HepG2 (cell line): ENCODE measurements at regions not wholly inside any gene's neighbourhood (a gene's known extent, or its start where the extent isn't known, plus 50 kb on each side); places are given as distances from the start of the nearest gene placed in this dataset.

ENCODE experiments used
- ATAC-seq: fragments of 200-7000 bp; cut with Tn5 transposase; 3 replicates; pipeline ENCODE4 v1.9.1; 2020; ENCODE audit warnings: mild to moderate bottlenecking, moderate library complexity
- BruUV-seq: library from RNA; stranded (reverse); fragments of 400-500 nt; replicated peaks from 2 replicates; lab custom pipeline; 2021; lab: Mats Ljungman, UMichigan
- CTCF ChIA-PET: fragments of 300-600 bp; formaldehyde crosslinking; extraction: SDS; loops from one replicate; lab custom pipeline; 2021; ENCODE audit warnings: low total read pairs, inconsistent platforms, low intra/inter-chr PET ratio; lab: Yijun Ruan, JAX
- POLR2A ChIA-PET: fragments of 350-600 bp; sonication (Branson Sonifier 250); formaldehyde crosslinking; loops from one replicate; lab custom pipeline; 2020; ENCODE audit warnings: antibody characterized with exemption, inconsistent platforms; lab: Yijun Ruan, JAX
- DNase-seq: peaks from one replicate; pipeline ENCODE4 v3.0.0-alpha.2; 2015; ENCODE audit warnings: low spot score
- FAIRE-seq: peaks from 3 replicates; lab custom pipeline; 2011; peaks lifted over from hg19 to GRCh38; lab: Jason Lieb, UNC
- H2AFZ ChIP-seq: one replicate; pipeline ENCODE4 v1.6.1; 2011; ENCODE audit warnings: low read length, inconsistent platforms
- H3K27ac ChIP-seq: fragments of 300-600 bp; 3 replicates; pipeline ENCODE4 v1.8.0; 2011; ENCODE audit warnings: mixed run types, mild to moderate bottlenecking, mixed read lengths, low read length, inconsistent platforms; ENCODE audit not compliant: insufficient read depth; ENCODE audit errors: extremely low read length
- H3K27me3 ChIP-seq, 2 experiments: fragments of 200-600 bp in 1 of 2; 2 replicates in 1 of 2; 3 replicates in 1 of 2; pipeline versions ENCODE4 v1.6.0 to v1.8.0; 2011; ENCODE audit warnings: low read length in 2 of 2, mild to moderate bottlenecking in 2 of 2, moderate library complexity in 2 of 2, inconsistent platforms in 1 of 2; ENCODE audit not compliant: insufficient read depth in 2 of 2, control insufficient read depth in 1 of 2
- H3K36me3 ChIP-seq, 2 experiments: fragments of 200-600 bp in 1 of 2; replicated peaks in 1 of 2; 2 replicates in 1 of 2; 3 replicates in 1 of 2; pipeline versions ENCODE4 v1.5.1 to v1.8.0; 2011; ENCODE audit warnings: low read length in 2 of 2, inconsistent platforms in 1 of 2; ENCODE audit not compliant: insufficient read depth in 2 of 2, control insufficient read depth in 1 of 2
- H3K4me1 ChIP-seq: 2 replicates; pipeline ENCODE4 v1.5.1; 2012; ENCODE audit warnings: low read length, inconsistent platforms; ENCODE audit not compliant: insufficient read depth
- H3K4me2 ChIP-seq: 2 replicates; pipeline ENCODE4 v1.6.0; 2011; ENCODE audit warnings: low read depth, low read length, inconsistent platforms
- H3K4me3 ChIP-seq, 3 experiments: fragments of 200-600 bp in 1 of 3; sonication (generic), shearing (Covaris generic) in 1 of 3; replicated peaks in 1 of 3; 2 replicates each; pipeline ENCODE4 v1.5.1; 2011 to 2016; ENCODE audit warnings: low read length in 3 of 3, inconsistent platforms in 2 of 3, low read depth in 2 of 3, mild to moderate bottlenecking in 2 of 3, control low read depth in 1 of 3, mixed read lengths in 1 of 3; ENCODE audit not compliant: insufficient read depth in 1 of 3
- H3K79me2 ChIP-seq: one replicate; pipeline ENCODE4 v1.6.1; 2011; ENCODE audit warnings: low read length, inconsistent platforms; ENCODE audit not compliant: insufficient read depth
- H3K9ac ChIP-seq: 2 replicates; pipeline ENCODE4 v1.6.0; 2011; ENCODE audit warnings: mild to moderate bottlenecking, low read depth, low read length, inconsistent platforms; ENCODE audit not compliant: insufficient read depth
- H3K9me3 ChIP-seq: 2 replicates; pipeline ENCODE4 v1.5.1; 2012; ENCODE audit warnings: mild to moderate bottlenecking, low read length
- H4K20me1 ChIP-seq: 2 replicates; pipeline ENCODE4 v1.6.0; 2011; ENCODE audit warnings: inconsistent platforms, mild to moderate bottlenecking, low read length, moderate library complexity; ENCODE audit not compliant: insufficient read depth
- ELK4 ChIP-seq: sonication (generic); formaldehyde crosslinking; IDR thresholded peaks from 2 replicates; pipeline ENCODE4 v1.9.0; 2021; ENCODE audit warnings: missing genetic modification reagents, borderline replicate concordance
- GPBP1L1 ChIP-seq: sonication (generic); formaldehyde crosslinking; IDR thresholded peaks from 2 replicates; pipeline ENCODE4 v1.5.0; 2020; ENCODE audit warnings: mild to moderate bottlenecking, missing genetic modification reagents
- HOXA5 ChIP-seq: sonication (generic); formaldehyde crosslinking; IDR thresholded peaks from 2 replicates; pipeline ENCODE4 v1.4.0; 2020; ENCODE audit warnings: missing genetic modification reagents
- HOXA9 ChIP-seq: sonication (generic); formaldehyde crosslinking; IDR thresholded peaks from 2 replicates; pipeline ENCODE4 v1.8.1; 2022; ENCODE audit warnings: missing genetic modification reagents, mild to moderate bottlenecking, moderate library complexity, borderline replicate concordance
- KMT2B ChIP-seq: IDR thresholded peaks from 2 replicates; pipeline ENCODE4 v1.6.1; 2016; ENCODE audit warnings: missing genetic modification reagents, missing compliant biosample characterization
- MAFG ChIP-seq: sonication (generic); formaldehyde crosslinking; IDR thresholded peaks from 2 replicates; pipeline ENCODE4 v1.5.1; 2020; ENCODE audit warnings: mild to moderate bottlenecking, missing genetic modification reagents
- MEIS2 ChIP-seq: sonication (generic); formaldehyde crosslinking; IDR thresholded peaks from 2 replicates; pipeline ENCODE4 v1.9.0; 2021; ENCODE audit warnings: mild to moderate bottlenecking, missing genetic modification reagents
- MZF1 ChIP-seq: sonication (generic); formaldehyde crosslinking; IDR thresholded peaks from 2 replicates; pipeline ENCODE4 v1.8.1; 2023; ENCODE audit warnings: mild to moderate bottlenecking, missing genetic modification reagents, borderline replicate concordance
- ZNF496 ChIP-seq: sonication (generic); formaldehyde crosslinking; IDR thresholded peaks from 2 replicates; pipeline ENCODE4 v1.8.1; 2023; ENCODE audit warnings: mild to moderate bottlenecking, moderate library complexity, missing genetic modification reagents; ENCODE audit not compliant: insufficient replicate concordance
- whole genome bisulfite sequencing: methylation state at CpG from one replicate; pipeline ENCODE4 v1.1.6; 2017; ENCODE audit warnings: low lambda C conversion rate; 5-methylcytosine and 5-hydroxymethylcytosine counted together
- in situ Hi-C: cut with HindIII; loops from 2 replicates; pipeline ENCODE4 v1.10.0; 2017; ENCODE audit warnings: low pct_unique_long_range_greater_than_20kb; ENCODE audit not compliant: extremely low pct_ligation_motif_present
- intact Hi-C: fragments of 100-400 bp; cut with micrococcal nuclease; formaldehyde crosslinking; loops from one replicate; pipeline ENCODE4 v1.10.0; 2022; ENCODE audit not compliant: unreplicated experiment
- TF ChIP-seq, protein P1 (sequence below): IDR thresholded peaks from 2 replicates; pipeline ENCODE4 v1.6.1; 2016; ENCODE audit warnings: low read depth, control low read depth

DNA sequence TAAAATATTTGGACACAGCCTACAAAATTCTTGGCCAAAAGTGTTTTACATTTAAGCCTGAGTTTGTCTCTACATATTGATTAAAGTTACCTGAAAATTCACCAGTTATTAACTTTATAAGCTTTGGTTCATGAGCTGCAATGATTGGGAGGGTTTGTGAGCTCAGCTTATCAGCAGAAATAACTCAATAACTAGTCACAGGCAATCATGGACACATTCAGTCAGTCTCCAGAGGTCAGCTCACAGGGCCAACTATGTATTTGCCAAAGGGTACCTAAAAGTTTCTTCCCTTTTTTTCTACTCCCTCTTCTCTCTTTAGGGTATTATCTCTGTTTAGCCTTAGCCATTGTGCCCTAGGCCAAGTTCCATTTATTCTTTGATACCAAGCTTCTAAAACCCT is 145.9 kb downstream of the ZPLD1 start:
- H3K4me2 ChIP-seq: no peak overlapping the region
- in situ Hi-C loops: no loop called here
- H3K27me3 ChIP-seq: no peaks in the 10 kb centered on the region
- no peaks in the 10 kb centered on the region for H3K36me3 ChIP-seq
- H3K27ac ChIP-seq: no peak overlapping the region
- no peaks in the 10 kb centered on the region for H3K9me3 ChIP-seq
- TF ChIP-seq HOXA5 (CRISPR knock-in tag) (no peak), ZNF496 (no peak)
- TF ChIP-seq, all 625 proteins: peak for 0
- no peak for DNase-seq
- no TSS peak for BruUV-seq
- Histone ChIP-seq H3K4me3 (no peak overlapping the region), H4K20me1 (no peaks in the 10 kb centered on the region), H3K9ac (no peak overlapping the region), H2AFZ (no peak overlapping the region), H3K79me2 (no peaks in the 10 kb centered on the region), H3K4me1 (no peaks in the 10 kb centered on the region)
- FAIRE-seq: no peak
- no peak for ATAC-seq
- POLR2A ChIA-PET: no interaction called here
- CTCF ChIA-PET: no interaction called here
- intact Hi-C loops: no loop called here

DNA sequence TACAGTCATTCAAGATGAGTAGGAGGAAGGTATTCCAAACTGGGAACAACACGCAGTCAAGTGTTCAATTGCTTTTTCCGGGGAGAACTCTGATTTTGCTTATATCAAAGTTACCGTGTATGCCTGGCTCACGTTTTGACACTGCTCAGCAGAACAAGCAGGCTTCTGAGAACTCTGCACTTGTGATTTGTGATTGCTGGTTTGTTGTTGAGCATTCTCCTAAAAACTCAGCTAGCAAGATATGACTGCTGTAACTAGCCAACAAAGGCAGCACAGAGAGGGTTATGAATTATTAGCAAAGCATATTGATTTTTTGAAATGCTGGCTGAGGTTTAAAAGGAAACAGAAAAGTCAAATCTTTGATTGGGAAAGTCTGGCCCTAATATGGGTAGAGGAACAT is 151.7 kb downstream of the ZPLD1 start:
- H4K20me1 ChIP-seq: no peaks in the 10 kb centered on the region
- H3K79me2 ChIP-seq: no peaks in the 10 kb centered on the region
- BruUV-seq: no TSS peak
- intact Hi-C loops (no loop called here), in situ Hi-C loops (no loop called here)
- no peak overlapping the region for H3K9ac ChIP-seq
- ChIA-PET CTCF (no interaction called here), POLR2A (no interaction called here)
- H3K4me1 ChIP-seq: no peaks in the 10 kb centered on the region
- no peak overlapping the region for H3K27ac ChIP-seq
- H2AFZ ChIP-seq: no peak overlapping the region
- H3K27me3 ChIP-seq: no peaks in the 10 kb centered on the region
- ATAC-seq: no peak
- no peak for TF ChIP-seq KMT2B (CRISPR knock-in tag)
- TF ChIP-seq ELK4 (CRISPR knock-in tag): no peak
- TF ChIP-seq MEIS2 (CRISPR knock-in tag): no peak
- TF ChIP-seq HOXA9 (CRISPR knock-in tag): no peak
- no peak for TF ChIP-seq MZF1 (CRISPR knock-in tag)
- TF ChIP-seq, protein P1, sequence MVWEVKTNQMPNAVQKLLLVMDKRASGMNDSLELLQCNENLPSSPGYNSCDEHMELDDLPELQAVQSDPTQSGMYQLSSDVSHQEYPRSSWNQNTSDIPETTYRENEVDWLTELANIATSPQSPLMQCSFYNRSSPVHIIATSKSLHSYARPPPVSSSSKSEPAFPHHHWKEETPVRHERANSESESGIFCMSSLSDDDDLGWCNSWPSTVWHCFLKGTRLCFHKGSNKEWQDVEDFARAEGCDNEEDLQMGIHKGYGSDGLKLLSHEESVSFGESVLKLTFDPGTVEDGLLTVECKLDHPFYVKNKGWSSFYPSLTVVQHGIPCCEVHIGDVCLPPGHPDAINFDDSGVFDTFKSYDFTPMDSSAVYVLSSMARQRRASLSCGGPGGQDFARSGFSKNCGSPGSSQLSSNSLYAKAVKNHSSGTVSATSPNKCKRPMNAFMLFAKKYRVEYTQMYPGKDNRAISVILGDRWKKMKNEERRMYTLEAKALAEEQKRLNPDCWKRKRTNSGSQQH (CRISPR knock-in tag): no peak
- TF ChIP-seq GPBP1L1 (CRISPR knock-in tag): no peak
- TF ChIP-seq MAFG (CRISPR knock-in tag): no peak
- no peak for FAIRE-seq
- WGBS: 0% methylated on average over 4 of the region's 4 CpGs
- no peaks in the 10 kb centered on the region for H3K9me3 ChIP-seq
- H3K36me3 ChIP-seq: no peaks in the 10 kb centered on the region
- DNase-seq: no peak
- H3K4me3 ChIP-seq: no peak overlapping the region
- no peak overlapping the region for H3K4me2 ChIP-seq
